ENCODE measurements at regions not wholly inside any gene's neighbourhood (a gene's known extent, or its start where the extent isn't known, plus 50 kb on each side); places are given as distances from the start of the nearest gene placed in this dataset.

- intact Hi-C loops (cut with DNase I): no loop called here
- Histone ChIP-seq H3K27me3 (no peaks in the 10 kb centered on the region), H3K36me3 (no peaks in the 10 kb centered on the region), H3K27ac (no peak overlapping the region), H3K4me1 (no peaks in the 10 kb centered on the region), H3K4me3 (no peak overlapping the region), H3K9me3 (no peaks in the 10 kb centered on the region)
- TF ChIP-seq CTCF (IDR thresholded peaks at IDR 0.05): no peak
- no peak for TF ChIP-seq POLR2A (IDR thresholded peaks at IDR 0.05)
- 78 to 85% (median 84%) methylated on average over 13 of the region's 13 CpGs for WGBS, 4 donors
- DNase-seq (no peak), ATAC-seq (no peak)
These were observed 110.5 kb upstream of the SLITRK1 start for GRCh38 chr13:83992566-83993358.

GRCh38 chr13:83987394-83987793, 105.1 kb upstream of the SLITRK1 start:
- intact Hi-C loops (cut with DNase I): no loop called here
- DNase-seq: no peak
- 83 to 90% (median 87%) methylated on average over 1 of the region's 1 CpG for WGBS, 4 donors

GRCh38 chr13:83984793-83985192, 102.5 kb upstream of the SLITRK1 start:
- intact Hi-C loops (cut with DNase I): no loop called here
- ATAC-seq (no peak), DNase-seq (no peak)
- Histone ChIP-seq H3K36me3 (no peaks in the 10 kb centered on the region), H3K4me3 (no peak overlapping the region), H3K9me3 (peaks cover 0 to 5% (median 0%) of the 10 kb centered on the region in 12 donors), H3K27me3 (no peaks in the 10 kb centered on the region), H3K4me1 (no peaks in the 10 kb centered on the region), H3K27ac (no peak overlapping the region)
- WGBS, 4 donors: 24 to 42% (median 35%) methylated on average over 1 of the region's 1 CpG
- TF ChIP-seq POLR2A (IDR thresholded peaks at IDR 0.05) (no peak), CTCF (IDR thresholded peaks at IDR 0.05) (no peak)

More at GRCh38 chr13:83987394-83987793, 105.1 kb upstream of the SLITRK1 start:
- no peak for ATAC-seq
- H3K36me3 ChIP-seq: no peaks in the 10 kb centered on the region
- TF ChIP-seq POLR2A (IDR thresholded peaks at IDR 0.05) (no peak), CTCF (IDR thresholded peaks at IDR 0.05) (no peak)
- H3K27me3 ChIP-seq: no peaks in the 10 kb centered on the region
- peaks cover 0 to 5% (median 0%) of the 10 kb centered on the region in 12 donors for H3K9me3 ChIP-seq
- no peak overlapping the region for H3K27ac ChIP-seq
- H3K4me3 ChIP-seq: no peak overlapping the region
- no peaks in the 10 kb centered on the region for H3K4me1 ChIP-seq

GRCh38 chr13:83980331-83980730, 98.1 kb upstream of the SLITRK1 start:
- Histone ChIP-seq H3K27me3 (no peaks in the 10 kb centered on the region), H3K9me3 (peaks cover 0 to 5% (median 0%) of the 10 kb centered on the region in 12 donors), H3K27ac (no peak overlapping the region), H3K4me1 (no peaks in the 10 kb centered on the region), H3K4me3 (no peak overlapping the region), H3K36me3 (no peaks in the 10 kb centered on the region)
- 65 to 71% (median 68%) methylated on average over 5 of the region's 5 CpGs for WGBS, 4 donors
- ATAC-seq (no peak), DNase-seq (no peak)
- TF ChIP-seq CTCF (IDR thresholded peaks at IDR 0.05): no peak
- no peak for TF ChIP-seq POLR2A (IDR thresholded peaks at IDR 0.05)
- intact Hi-C loops (cut with DNase I): no loop called here
